ENCODE measurements at regions not wholly inside any gene's neighbourhood (a gene's known extent, or its start where the extent isn't known, plus 50 kb on each side); places are given as distances from the start of the nearest gene placed in this dataset.
"Not testable (repeated sequence)": the region's sequence is repeated elsewhere in the genome, so short reads cannot be mapped to it uniquely, and the experiment has no call there.

GRCh38 chr4:151459375-151459774 lies 50.4 kb downstream of the FHIP1A start:
- DNase-seq (ENCODE audit: low read depth), result no peak

GRCh38 chr4:151460434-151460833 lies 51.5 kb downstream of the FHIP1A start:
- no peak for DNase-seq (ENCODE audit: low read depth)

- no peak for DNase-seq (ENCODE audit: low read depth)
Measured at GRCh38 chr4:151462554-151462953, 53.6 kb downstream of the FHIP1A start.

GRCh38 chr4:151468715-151469696 lies 60.0 kb downstream of the FHIP1A start:
- no peak for DNase-seq (ENCODE audit: low read depth)

- DNase-seq (ENCODE audit: low read depth), result no peak
Measured at GRCh38 chr4:151469970-151470369, 61.0 kb downstream of the FHIP1A start.

- DNase-seq (ENCODE audit: low read depth), result no peak
Measured at GRCh38 chr4:151471728-151472127, 62.8 kb downstream of the FHIP1A start.

- DNase-seq (ENCODE audit: low read depth), result no peak
Measured at GRCh38 chr4:151472297-151472696, 63.3 kb downstream of the FHIP1A start.

GRCh38 chr4:151472711-151473110 lies 63.7 kb downstream of the FHIP1A start:
- DNase-seq (ENCODE audit: low read depth), result no peak

- DNase-seq (ENCODE audit: low read depth), result no peak
Measured at GRCh38 chr4:151473521-151474097, 64.6 kb downstream of the FHIP1A start.

- DNase-seq (ENCODE audit: low read depth), result no peak
Measured at GRCh38 chr4:151475035-151475714, 66.2 kb downstream of the FHIP1A start.

- DNase-seq (ENCODE audit: low read depth), result no peak
Measured at GRCh38 chr4:151481813-151482212, 72.8 kb downstream of the FHIP1A start.

- DNase-seq (ENCODE audit: low read depth), result peak; percentile 71
Measured at GRCh38 chr4:151484396-151485102, 75.6 kb downstream of the FHIP1A start.

- no peak for DNase-seq (ENCODE audit: low read depth)
Measured at GRCh38 chr4:151485541-151486131, 76.7 kb downstream of the FHIP1A start.

GRCh38 chr4:151486168-151486567 lies 77.2 kb downstream of the FHIP1A start:
- peak; percentile 66 for DNase-seq (ENCODE audit: low read depth)

GRCh38 chr4:151488968-151489367 lies 80.0 kb downstream of the FHIP1A start:
- no peak for DNase-seq (ENCODE audit: low read depth)

GRCh38 chr4:151489462-151490203 lies 80.7 kb downstream of the FHIP1A start:
- no peak for DNase-seq (ENCODE audit: low read depth)

GRCh38 chr4:151495612-151496011 lies 86.6 kb downstream of the FHIP1A start:
- DNase-seq (ENCODE audit: low read depth), result not testable (repeated sequence)

GRCh38 chr4:151511548-151511947 lies 102.6 kb downstream of the FHIP1A start:
- DNase-seq (ENCODE audit: low read depth), result not testable (repeated sequence)

GRCh38 chr4:151517896-151518295 lies 108.9 kb downstream of the FHIP1A start:
- DNase-seq (ENCODE audit: low read depth), result no peak

GRCh38 chr4:151518359-151518758 lies 109.4 kb downstream of the FHIP1A start:
- no peak for DNase-seq (ENCODE audit: low read depth)
